ENCODE measurements at regions not wholly inside any gene's neighbourhood (a gene's known extent, or its start where the extent isn't known, plus 50 kb on each side); places are given as distances from the start of the nearest gene placed in this dataset.

DNA sequence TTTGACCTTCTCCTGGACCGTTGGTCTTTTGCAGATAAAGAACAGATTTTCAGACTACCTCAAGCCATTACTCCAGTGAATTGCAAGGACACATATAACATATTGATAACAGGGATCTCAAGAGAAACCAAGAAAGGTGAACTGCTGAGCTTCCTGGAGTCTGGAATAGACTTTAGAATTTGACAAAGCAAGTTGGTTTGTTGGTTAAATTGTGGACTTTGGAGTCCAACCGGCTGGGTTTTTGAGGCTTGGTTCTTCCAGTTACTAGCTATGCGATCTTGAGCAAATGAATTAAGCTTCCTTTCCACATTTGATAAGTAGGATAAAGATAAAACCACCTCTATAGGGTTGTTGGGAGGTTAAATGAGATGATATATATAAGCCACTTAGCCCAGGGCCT is 233.1 kb downstream of the SHQ1 start:
- Histone ChIP-seq H3K9me3 (no peaks in the 10 kb centered on the region), H3K4me3 (no peak overlapping the region), H3K27ac (no peak overlapping the region), H3K4me2 (no peak overlapping the region), H3K4me1 (no peaks in the 10 kb centered on the region)
- 46% methylated on average over 3 of the region's 3 CpGs for WGBS (ENCODE audit: missing lambda C conversion rate)
- FAIRE-seq (no peak), ATAC-seq (no peak), DNase-seq (ENCODE audit: low read depth in 1 of 2, low spot score in 1 of 2) (no peak)
- TF ChIP-seq HOXA7 (CRISPR knock-in tag; IDR thresholded peaks at IDR 0.05) (no peak), POLR2A (IDR thresholded peaks at IDR 0.05; ENCODE audit: low read length) (no peak), CHD4 (IDR thresholded peaks at IDR 0.05; ENCODE audit: borderline replicate concordance) (no peak), MAZ (IDR thresholded peaks at IDR 0.05; ENCODE audit: borderline replicate concordance, low read depth, low read length) (no peak), CBX8 (IDR thresholded peaks at IDR 0.05) (no peak), RFX5 (IDR thresholded peaks at IDR 0.05) (no peak), JUN (IDR thresholded peaks at IDR 0.05) (no peak), NFE2L2 (conservative IDR thresholded peaks at IDR 0.05; ENCODE audit: low read length) (no peak), ZFP36 (IDR thresholded peaks at IDR 0.05; ENCODE audit: borderline replicate concordance, partially characterized antibody) (no peak), GATA3 (IDR thresholded peaks at IDR 0.05; ENCODE audit: borderline replicate concordance) (no peak), RARB (CRISPR knock-in tag; IDR thresholded peaks at IDR 0.05) (no peak), ESRRA (IDR thresholded peaks at IDR 0.05; ENCODE audit: borderline replicate concordance, low read length) (no peak), BHLHE40 (IDR thresholded peaks at IDR 0.05; ENCODE audit: low read depth, low read length) (no peak), EHF (CRISPR knock-in tag; IDR thresholded peaks at IDR 0.05) (no peak), JUNB (IDR thresholded peaks at IDR 0.05) (no peak), PHF8 (IDR thresholded peaks at IDR 0.05; ENCODE audit: borderline replicate concordance, low read depth) (no peak)
- TF ChIP-seq, protein P1, sequence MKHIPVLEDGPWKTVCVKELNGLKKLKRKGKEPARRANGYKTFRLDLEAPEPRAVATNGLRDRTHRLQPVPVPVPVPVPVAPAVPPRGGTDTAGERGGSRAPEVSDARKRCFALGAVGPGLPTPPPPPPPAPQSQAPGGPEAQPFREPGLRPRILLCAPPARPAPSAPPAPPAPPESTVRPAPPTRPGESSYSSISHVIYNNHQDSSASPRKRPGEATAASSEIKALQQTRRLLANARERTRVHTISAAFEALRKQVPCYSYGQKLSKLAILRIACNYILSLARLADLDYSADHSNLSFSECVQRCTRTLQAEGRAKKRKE (CRISPR knock-in tag; IDR thresholded peaks at IDR 0.05; ENCODE audit: low read depth) = no peak
- TF ChIP-seq, protein P2, sequence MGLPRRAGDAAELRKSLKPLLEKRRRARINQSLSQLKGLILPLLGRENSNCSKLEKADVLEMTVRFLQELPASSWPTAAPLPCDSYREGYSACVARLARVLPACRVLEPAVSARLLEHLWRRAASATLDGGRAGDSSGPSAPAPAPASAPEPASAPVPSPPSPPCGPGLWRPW (IDR thresholded peaks at IDR 0.05) = no peak
- POLR2A ChIA-PET = no interaction called here
- CTCF ChIA-PET = no interaction called here

DNA sequence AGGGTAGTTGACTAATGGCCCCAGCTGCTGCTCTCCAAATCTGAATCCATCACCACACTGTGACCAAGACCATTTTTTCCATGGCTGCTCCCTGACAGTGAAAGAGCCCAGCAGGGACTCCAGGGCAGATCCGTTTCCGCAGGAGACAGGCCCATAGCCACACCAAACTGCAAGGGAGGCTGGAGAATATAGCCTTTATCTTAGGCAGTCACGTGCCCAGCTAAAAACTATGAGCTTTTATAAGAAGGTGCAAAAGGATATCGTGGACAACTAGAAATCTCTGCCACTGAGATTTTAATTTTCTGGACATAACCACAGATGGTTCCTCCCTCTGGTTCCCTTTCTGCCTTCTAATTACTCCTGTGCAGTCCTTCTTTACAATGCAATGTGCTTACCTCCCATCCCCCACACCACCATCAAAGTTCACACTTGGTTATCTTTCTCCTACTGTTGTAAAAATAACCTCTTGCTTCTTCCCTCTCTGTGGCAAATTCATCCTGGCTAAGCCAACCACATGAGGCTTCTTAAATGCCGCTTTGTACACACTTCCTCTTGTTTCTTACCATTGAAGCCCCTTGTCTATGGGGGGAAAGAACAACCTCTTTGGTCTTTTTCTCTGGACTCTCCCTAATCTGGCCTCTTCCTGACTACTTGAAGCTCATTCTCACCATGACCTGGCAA is 233.7 kb downstream of the SHQ1 start:
- H3K4me2 ChIP-seq = no peak overlapping the region
- no peaks in the 10 kb centered on the region for H3K9me3 ChIP-seq
- POLR2A ChIA-PET = no interaction called here
- H3K4me1 ChIP-seq = no peaks in the 10 kb centered on the region
- 49% methylated on average over 5 of the region's 5 CpGs for WGBS (ENCODE audit: missing lambda C conversion rate)
- ATAC-seq (no peak), DNase-seq (ENCODE audit: low read depth in 1 of 2, low spot score in 1 of 2) (no peak), FAIRE-seq (no peak)
- no peak overlapping the region for H3K27ac ChIP-seq
- H3K4me3 ChIP-seq = no peak overlapping the region
- CTCF ChIA-PET = no interaction called here
- TF ChIP-seq, protein P3, sequence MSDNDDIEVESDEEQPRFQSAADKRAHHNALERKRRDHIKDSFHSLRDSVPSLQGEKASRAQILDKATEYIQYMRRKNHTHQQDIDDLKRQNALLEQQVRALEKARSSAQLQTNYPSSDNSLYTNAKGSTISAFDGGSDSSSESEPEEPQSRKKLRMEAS (IDR thresholded peaks at IDR 0.05) = no peak
- TF ChIP-seq, protein P4, sequence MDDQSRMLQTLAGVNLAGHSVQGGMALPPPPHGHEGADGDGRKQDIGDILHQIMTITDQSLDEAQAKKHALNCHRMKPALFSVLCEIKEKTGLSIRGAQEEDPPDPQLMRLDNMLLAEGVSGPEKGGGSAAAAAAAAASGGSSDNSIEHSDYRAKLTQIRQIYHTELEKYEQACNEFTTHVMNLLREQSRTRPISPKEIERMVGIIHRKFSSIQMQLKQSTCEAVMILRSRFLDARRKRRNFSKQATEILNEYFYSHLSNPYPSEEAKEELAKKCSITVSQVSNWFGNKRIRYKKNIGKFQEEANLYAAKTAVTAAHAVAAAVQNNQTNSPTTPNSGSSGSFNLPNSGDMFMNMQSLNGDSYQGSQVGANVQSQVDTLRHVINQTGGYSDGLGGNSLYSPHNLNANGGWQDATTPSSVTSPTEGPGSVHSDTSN (IDR thresholded peaks at IDR 0.05) = no peak
- TF ChIP-seq ZFP36 (IDR thresholded peaks at IDR 0.05; ENCODE audit: borderline replicate concordance, partially characterized antibody) = no peak
- TF ChIP-seq CHD4 (IDR thresholded peaks at IDR 0.05; ENCODE audit: borderline replicate concordance) = no peak
- no peak for TF ChIP-seq NR3C1 (IDR thresholded peaks at IDR 0.05)
- no peak for TF ChIP-seq RCOR1 (IDR thresholded peaks at IDR 0.05; ENCODE audit: low read depth, low read length)
- TF ChIP-seq POLR2A (IDR thresholded peaks at IDR 0.05; ENCODE audit: low read length) = no peak
- no peak for TF ChIP-seq SREBF2 (IDR thresholded peaks at IDR 0.05)
- no peak for TF ChIP-seq RNF2 (IDR thresholded peaks at IDR 0.05; ENCODE audit: borderline replicate concordance, low read depth)
- no peak for TF ChIP-seq FOSL2 (IDR thresholded peaks at IDR 0.05)
- no peak for TF ChIP-seq FOSL2 (CRISPR knock-in tag; IDR thresholded peaks at IDR 0.05)
- TF ChIP-seq GATA3 (IDR thresholded peaks at IDR 0.05; ENCODE audit: borderline replicate concordance) = no peak
- TF ChIP-seq BHLHE40 (IDR thresholded peaks at IDR 0.05; ENCODE audit: low read depth, low read length) = no peak
- TF ChIP-seq FOXS1 (CRISPR knock-in tag; IDR thresholded peaks at IDR 0.05) = no peak
- TF ChIP-seq CBX8 (IDR thresholded peaks at IDR 0.05) = no peak
